Epithelial cell of esophagus (primary cell): ENCODE measurements at regions not wholly inside any gene's neighbourhood (a gene's known extent, or its start where the extent isn't known, plus 50 kb on each side); places are given as distances from the start of the nearest gene placed in this dataset.
A peak's percentile ranks its signal among the peaks of the same experiment; 100 is the strongest.

ENCODE experiments used
- DNase-seq: peaks from one replicate; pipeline ENCODE4 v3.0.0; 2010; ENCODE audit warnings: low read depth
- H3K4me3 ChIP-seq: 2 replicates; pipeline ENCODE4 v1.5.1; 2011; ENCODE audit warnings: mild to moderate bottlenecking, low read length, control low read depth
- TF ChIP-seq, protein P1 (sequence below): IDR thresholded peaks from 2 replicates; pipeline ENCODE4 v1.5.1; 2011; ENCODE audit warnings: low read depth, mild to moderate bottlenecking, low read length, control low read depth, inconsistent platforms; ENCODE audit not compliant: insufficient read depth; ENCODE audit errors: missing control alignments

DNA sequence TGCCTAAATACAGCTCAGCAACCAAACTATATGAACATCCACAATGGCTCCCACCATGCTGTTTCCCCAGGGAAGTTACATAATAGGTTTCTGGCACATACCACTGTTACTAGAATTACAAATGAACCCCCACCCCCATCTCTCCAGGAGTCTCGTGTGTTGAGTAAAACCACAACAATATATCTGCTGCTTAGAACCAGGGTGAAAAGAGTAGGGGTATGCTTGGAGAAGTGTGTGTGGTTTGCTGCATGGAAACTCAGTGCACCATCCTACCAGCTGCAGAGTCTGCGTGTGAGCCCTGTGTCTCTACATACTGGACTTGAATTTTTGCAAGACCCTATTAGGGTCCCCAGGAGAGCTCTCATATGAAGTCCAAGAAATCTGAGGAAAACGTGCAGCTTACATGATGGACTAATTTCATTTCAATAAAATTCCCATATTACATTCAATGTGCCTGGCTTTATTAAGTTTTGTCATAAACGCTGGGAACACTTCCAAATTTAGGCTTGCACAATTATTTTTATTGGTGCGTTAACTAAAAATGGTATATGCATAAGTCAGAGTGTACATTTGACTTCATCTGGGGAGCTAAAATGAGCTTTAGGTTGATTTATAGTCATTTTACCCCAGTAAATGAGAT, 104.5 kb upstream of the NFIB start:
- no peak for DNase-seq
- TF ChIP-seq, protein P1, sequence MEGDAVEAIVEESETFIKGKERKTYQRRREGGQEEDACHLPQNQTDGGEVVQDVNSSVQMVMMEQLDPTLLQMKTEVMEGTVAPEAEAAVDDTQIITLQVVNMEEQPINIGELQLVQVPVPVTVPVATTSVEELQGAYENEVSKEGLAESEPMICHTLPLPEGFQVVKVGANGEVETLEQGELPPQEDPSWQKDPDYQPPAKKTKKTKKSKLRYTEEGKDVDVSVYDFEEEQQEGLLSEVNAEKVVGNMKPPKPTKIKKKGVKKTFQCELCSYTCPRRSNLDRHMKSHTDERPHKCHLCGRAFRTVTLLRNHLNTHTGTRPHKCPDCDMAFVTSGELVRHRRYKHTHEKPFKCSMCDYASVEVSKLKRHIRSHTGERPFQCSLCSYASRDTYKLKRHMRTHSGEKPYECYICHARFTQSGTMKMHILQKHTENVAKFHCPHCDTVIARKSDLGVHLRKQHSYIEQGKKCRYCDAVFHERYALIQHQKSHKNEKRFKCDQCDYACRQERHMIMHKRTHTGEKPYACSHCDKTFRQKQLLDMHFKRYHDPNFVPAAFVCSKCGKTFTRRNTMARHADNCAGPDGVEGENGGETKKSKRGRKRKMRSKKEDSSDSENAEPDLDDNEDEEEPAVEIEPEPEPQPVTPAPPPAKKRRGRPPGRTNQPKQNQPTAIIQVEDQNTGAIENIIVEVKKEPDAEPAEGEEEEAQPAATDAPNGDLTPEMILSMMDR = no peak
- H3K4me3 ChIP-seq = no peak overlapping the region

DNA sequence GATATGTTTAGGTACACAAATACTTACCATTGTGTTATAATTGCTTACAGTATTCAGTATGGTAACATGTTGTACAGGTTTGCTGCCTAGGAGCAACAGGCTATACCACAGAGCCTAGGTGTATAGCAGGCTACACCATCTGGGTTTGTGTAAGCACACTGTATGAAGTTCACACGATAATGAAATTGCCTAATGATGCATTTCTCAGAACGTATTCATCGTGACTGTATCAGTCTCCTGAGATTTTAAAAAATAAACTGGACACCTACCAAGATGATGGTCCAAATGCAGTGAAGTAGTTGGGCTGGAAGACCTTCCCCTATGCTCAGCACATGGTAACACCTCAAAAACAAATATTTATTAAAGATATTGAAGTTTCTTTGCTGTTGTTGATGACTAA, 103.3 kb upstream of the NFIB start:
- DNase-seq = peak; percentile 45
- H3K4me3 ChIP-seq = no peak overlapping the region
- TF ChIP-seq, protein P1 = no peak

DNA sequence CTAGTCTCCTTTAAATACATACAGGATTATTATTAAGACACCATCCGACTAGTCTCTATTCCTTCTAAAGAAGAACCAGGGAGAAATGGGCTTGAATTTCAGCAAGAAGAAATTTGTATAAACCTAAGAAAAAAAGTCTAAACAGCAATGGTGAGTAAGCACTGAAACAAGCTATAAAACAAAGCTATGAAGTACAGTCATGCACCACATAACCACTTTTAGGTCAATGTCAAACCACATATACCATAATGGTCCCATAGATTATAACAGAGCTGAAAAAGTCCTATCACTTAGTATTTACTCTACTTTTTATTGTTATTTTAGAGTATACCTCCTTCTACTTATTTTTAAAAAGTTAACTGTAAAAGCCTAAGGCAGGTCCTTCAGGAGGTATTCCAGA, 102.0 kb upstream of the NFIB start:
- H3K4me3 ChIP-seq = no peak overlapping the region
- TF ChIP-seq, protein P1 = no peak
- DNase-seq = peak; percentile 42

GRCh38 chr9:14413812-14414211, 99.9 kb upstream of the NFIB start:
- no peak for DNase-seq
- H3K4me3 ChIP-seq = no peak overlapping the region
- TF ChIP-seq, protein P1 = no peak

GRCh38 chr9:14412775-14413174, 98.8 kb upstream of the NFIB start:
- DNase-seq = no peak
- H3K4me3 ChIP-seq = no peak overlapping the region
- TF ChIP-seq, protein P1 = no peak

GRCh38 chr9:14406463-14406862, 92.5 kb upstream of the NFIB start:
- H3K4me3 ChIP-seq = no peak overlapping the region
- DNase-seq = no peak
- TF ChIP-seq, protein P1 = no peak

GRCh38 chr9:14405176-14405706, 91.3 kb upstream of the NFIB start:
- DNase-seq = no peak
- TF ChIP-seq, protein P1 = no peak
- no peak overlapping the region for H3K4me3 ChIP-seq
